Endothelial cell (in vitro differentiated cells): ENCODE measurements at regions not wholly inside any gene's neighbourhood (a gene's known extent, or its start where the extent isn't known, plus 50 kb on each side); places are given as distances from the start of the nearest gene placed in this dataset.

Source experiments
- DNase-seq: peaks from one replicate; pipeline ENCODE4 v3.0.0; 2021; ENCODE audit warnings: low spot score
- H3K27ac Mint-ChIP-seq: one replicate; pipeline ENCODE4 v1.8.0; 2021; ENCODE audit warnings: mixed read lengths, inconsistent platforms; ENCODE audit not compliant: unreplicated experiment
- H3K27me3 Mint-ChIP-seq: one replicate; pipeline ENCODE4 v1.8.0; 2021; ENCODE audit warnings: mild to moderate bottlenecking, moderate library complexity, mixed read lengths, inconsistent platforms; ENCODE audit not compliant: unreplicated experiment
- H3K36me3 Mint-ChIP-seq: one replicate; pipeline ENCODE4 v1.8.0; 2021; ENCODE audit warnings: mild to moderate bottlenecking, low read depth, mixed read lengths, inconsistent platforms; ENCODE audit not compliant: unreplicated experiment
- H3K4me1 Mint-ChIP-seq: one replicate; pipeline ENCODE4 v1.8.0; 2021; ENCODE audit warnings: mild to moderate bottlenecking, mixed read lengths, inconsistent platforms; ENCODE audit not compliant: unreplicated experiment
- H3K4me3 Mint-ChIP-seq: one replicate; pipeline ENCODE4 v1.8.0; 2021; ENCODE audit warnings: mild to moderate bottlenecking, mixed read lengths, inconsistent platforms; ENCODE audit not compliant: unreplicated experiment
- H3K9me3 Mint-ChIP-seq: one replicate; pipeline ENCODE4 v1.8.0; 2021; ENCODE audit warnings: mixed read lengths, inconsistent platforms; ENCODE audit not compliant: unreplicated experiment
- CTCF ChIP-seq: fragments of 200-600 bp; sonication (generic); IDR thresholded peaks from one replicate; pipeline ENCODE4 v1.5.0; 2021; ENCODE audit warnings: antibody characterized with exemption; ENCODE audit not compliant: unreplicated experiment

GRCh38 chr20:60694763-60695162 is 557.3 kb upstream of the CDH4 start:
- Mint-ChIP-seq H3K36me3 (no peaks in the 10 kb centered on the region), H3K27ac (no peak overlapping the region), H3K9me3 (no peaks in the 10 kb centered on the region), H3K27me3 (no peaks in the 10 kb centered on the region), H3K4me1 (peaks cover 9% of the 10 kb centered on the region), H3K4me3 (no peak overlapping the region)
- TF ChIP-seq CTCF = no peak
- DNase-seq = no peak

GRCh38 chr20:60695226-60696000 is 556.6 kb upstream of the CDH4 start:
- TF ChIP-seq CTCF = no peak
- no peaks in the 10 kb centered on the region for H3K9me3 Mint-ChIP-seq
- no peak overlapping the region for H3K27ac Mint-ChIP-seq
- peaks cover 9% of the 10 kb centered on the region for H3K4me1 Mint-ChIP-seq
- H3K27me3 Mint-ChIP-seq = no peaks in the 10 kb centered on the region
- no peak for DNase-seq
- H3K36me3 Mint-ChIP-seq = no peaks in the 10 kb centered on the region
- H3K4me3 Mint-ChIP-seq = no peak overlapping the region

- DNase-seq = no peak
- Mint-ChIP-seq H3K4me3 (no peak overlapping the region), H3K4me1 (peaks cover 7% of the 10 kb centered on the region), H3K9me3 (no peaks in the 10 kb centered on the region), H3K27me3 (no peaks in the 10 kb centered on the region), H3K36me3 (no peaks in the 10 kb centered on the region), H3K27ac (no peak overlapping the region)
- TF ChIP-seq CTCF = no peak
Observed at GRCh38 chr20:60697252-60697651, 554.8 kb upstream of the CDH4 start.

GRCh38 chr20:60700728-60701127 is 551.3 kb upstream of the CDH4 start:
- DNase-seq = no peak
- Mint-ChIP-seq H3K27me3 (no peaks in the 10 kb centered on the region), H3K4me1 (no peaks in the 10 kb centered on the region), H3K4me3 (no peak overlapping the region), H3K36me3 (no peaks in the 10 kb centered on the region), H3K27ac (no peak overlapping the region), H3K9me3 (no peaks in the 10 kb centered on the region)
- TF ChIP-seq CTCF = no peak

- Mint-ChIP-seq H3K4me1 (no peaks in the 10 kb centered on the region), H3K4me3 (no peak overlapping the region), H3K27me3 (no peaks in the 10 kb centered on the region), H3K27ac (no peak overlapping the region), H3K36me3 (no peaks in the 10 kb centered on the region), H3K9me3 (no peaks in the 10 kb centered on the region)
- DNase-seq = no peak
- TF ChIP-seq CTCF = no peak
Observed at GRCh38 chr20:60704147-60704546, 547.9 kb upstream of the CDH4 start.
